Panc1 (cell line): ENCODE measurements at regions not wholly inside any gene's neighbourhood (a gene's known extent, or its start where the extent isn't known, plus 50 kb on each side); places are given as distances from the start of the nearest gene placed in this dataset.

Experiments used
- POLR2AphosphoS5 ChIP-seq: IDR thresholded peaks from 2 replicates; pipeline ENCODE4 v1.6.1; 2012; ENCODE audit warnings: mild to moderate bottlenecking, low read depth, low read length, moderate library complexity
- SIN3A ChIP-seq: IDR thresholded peaks from 2 replicates; pipeline ENCODE4 v1.6.1; 2012; ENCODE audit warnings: low read depth, mild to moderate bottlenecking, low read length, moderate library complexity, borderline replicate concordance; ENCODE audit not compliant: insufficient read depth
- TCF7L2 ChIP-seq: IDR thresholded peaks from 2 replicates; pipeline ENCODE4 v1.6.1; 2011; ENCODE audit warnings: mild to moderate bottlenecking, low read depth, low read length, inconsistent platforms
- TF ChIP-seq, protein P1 (sequence below): fragments of 450-650 bp; IDR thresholded peaks from 2 replicates; pipeline ENCODE4 v1.5.1; 2017; ENCODE audit warnings: mild to moderate bottlenecking
- TF ChIP-seq, protein P2 (sequence below), 2 experiments: IDR thresholded peaks; 2 replicates each; pipeline ENCODE4 v1.6.1; 2011 to 2012; ENCODE audit warnings: low read depth in 2 of 2, control low read depth in 1 of 2, low read length in 1 of 2, mild to moderate bottlenecking in 1 of 2, moderate library complexity in 1 of 2; ENCODE audit not compliant: insufficient read depth in 1 of 2

DNA sequence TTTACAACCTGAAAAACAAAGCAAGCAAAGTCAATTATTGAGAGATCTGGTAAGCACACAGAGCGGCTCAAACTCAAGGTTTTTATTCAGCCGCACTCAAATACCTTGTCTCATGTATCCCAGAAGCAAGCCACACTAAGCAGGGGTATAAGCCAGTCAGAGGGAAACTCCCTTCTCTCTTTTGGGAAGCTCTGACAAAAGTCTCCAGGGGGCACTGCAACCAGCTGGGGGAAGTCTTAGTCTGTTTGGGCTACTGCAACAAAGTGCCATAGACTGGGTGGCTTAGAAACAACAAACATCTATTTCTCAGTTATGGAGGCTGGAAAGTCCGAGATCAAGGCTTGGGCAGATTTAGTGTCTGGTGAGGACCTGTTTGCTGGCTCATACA lies 246.0 kb downstream of the ENC1 start:
- TF ChIP-seq, protein P1, sequence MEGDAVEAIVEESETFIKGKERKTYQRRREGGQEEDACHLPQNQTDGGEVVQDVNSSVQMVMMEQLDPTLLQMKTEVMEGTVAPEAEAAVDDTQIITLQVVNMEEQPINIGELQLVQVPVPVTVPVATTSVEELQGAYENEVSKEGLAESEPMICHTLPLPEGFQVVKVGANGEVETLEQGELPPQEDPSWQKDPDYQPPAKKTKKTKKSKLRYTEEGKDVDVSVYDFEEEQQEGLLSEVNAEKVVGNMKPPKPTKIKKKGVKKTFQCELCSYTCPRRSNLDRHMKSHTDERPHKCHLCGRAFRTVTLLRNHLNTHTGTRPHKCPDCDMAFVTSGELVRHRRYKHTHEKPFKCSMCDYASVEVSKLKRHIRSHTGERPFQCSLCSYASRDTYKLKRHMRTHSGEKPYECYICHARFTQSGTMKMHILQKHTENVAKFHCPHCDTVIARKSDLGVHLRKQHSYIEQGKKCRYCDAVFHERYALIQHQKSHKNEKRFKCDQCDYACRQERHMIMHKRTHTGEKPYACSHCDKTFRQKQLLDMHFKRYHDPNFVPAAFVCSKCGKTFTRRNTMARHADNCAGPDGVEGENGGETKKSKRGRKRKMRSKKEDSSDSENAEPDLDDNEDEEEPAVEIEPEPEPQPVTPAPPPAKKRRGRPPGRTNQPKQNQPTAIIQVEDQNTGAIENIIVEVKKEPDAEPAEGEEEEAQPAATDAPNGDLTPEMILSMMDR: no peak
- TF ChIP-seq, protein P2, sequence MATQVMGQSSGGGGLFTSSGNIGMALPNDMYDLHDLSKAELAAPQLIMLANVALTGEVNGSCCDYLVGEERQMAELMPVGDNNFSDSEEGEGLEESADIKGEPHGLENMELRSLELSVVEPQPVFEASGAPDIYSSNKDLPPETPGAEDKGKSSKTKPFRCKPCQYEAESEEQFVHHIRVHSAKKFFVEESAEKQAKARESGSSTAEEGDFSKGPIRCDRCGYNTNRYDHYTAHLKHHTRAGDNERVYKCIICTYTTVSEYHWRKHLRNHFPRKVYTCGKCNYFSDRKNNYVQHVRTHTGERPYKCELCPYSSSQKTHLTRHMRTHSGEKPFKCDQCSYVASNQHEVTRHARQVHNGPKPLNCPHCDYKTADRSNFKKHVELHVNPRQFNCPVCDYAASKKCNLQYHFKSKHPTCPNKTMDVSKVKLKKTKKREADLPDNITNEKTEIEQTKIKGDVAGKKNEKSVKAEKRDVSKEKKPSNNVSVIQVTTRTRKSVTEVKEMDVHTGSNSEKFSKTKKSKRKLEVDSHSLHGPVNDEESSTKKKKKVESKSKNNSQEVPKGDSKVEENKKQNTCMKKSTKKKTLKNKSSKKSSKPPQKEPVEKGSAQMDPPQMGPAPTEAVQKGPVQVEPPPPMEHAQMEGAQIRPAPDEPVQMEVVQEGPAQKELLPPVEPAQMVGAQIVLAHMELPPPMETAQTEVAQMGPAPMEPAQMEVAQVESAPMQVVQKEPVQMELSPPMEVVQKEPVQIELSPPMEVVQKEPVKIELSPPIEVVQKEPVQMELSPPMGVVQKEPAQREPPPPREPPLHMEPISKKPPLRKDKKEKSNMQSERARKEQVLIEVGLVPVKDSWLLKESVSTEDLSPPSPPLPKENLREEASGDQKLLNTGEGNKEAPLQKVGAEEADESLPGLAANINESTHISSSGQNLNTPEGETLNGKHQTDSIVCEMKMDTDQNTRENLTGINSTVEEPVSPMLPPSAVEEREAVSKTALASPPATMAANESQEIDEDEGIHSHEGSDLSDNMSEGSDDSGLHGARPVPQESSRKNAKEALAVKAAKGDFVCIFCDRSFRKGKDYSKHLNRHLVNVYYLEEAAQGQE (IDR thresholded peaks at IDR 0.05; ENCODE audit: insufficient read depth in 1 of 2, low read depth in 2 of 2, low read length in 1 of 2): no peak
- TF ChIP-seq POLR2AphosphoS5: no peak
- TF ChIP-seq SIN3A: no peak
- TF ChIP-seq TCF7L2: no peak
